ENCODE measurements at regions not wholly inside any gene's neighbourhood (a gene's known extent, or its start where the extent isn't known, plus 50 kb on each side); places are given as distances from the start of the nearest gene placed in this dataset.

DNA sequence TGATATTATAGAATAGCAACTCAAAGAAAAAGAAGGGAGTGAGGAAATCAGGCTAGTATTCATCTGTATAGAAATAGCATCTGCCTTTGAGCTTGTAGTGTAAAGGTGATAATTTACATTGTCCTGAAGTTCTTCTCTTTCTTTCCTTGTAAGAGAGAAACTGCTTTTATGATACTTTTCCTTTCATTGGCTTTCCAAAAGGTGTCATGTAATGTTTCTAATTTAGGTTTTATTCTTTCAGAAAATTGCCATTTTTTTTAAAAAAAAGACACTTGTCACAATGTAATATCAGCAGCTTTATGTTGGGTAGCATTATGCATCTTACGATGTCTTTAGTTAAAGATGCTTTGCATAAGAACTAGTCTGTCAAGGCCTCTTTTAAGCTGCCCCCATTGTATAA is 1153.8 kb upstream of the PCDH7 start:
- CTCF ChIA-PET: no interaction called here
- DNase-seq (ENCODE audit: low read depth, low spot score): no peak
- POLR2A ChIA-PET: no interaction called here
- no peak overlapping the region for H3K4me3 ChIP-seq (ENCODE audit: low read depth, low read length)
- TF ChIP-seq, protein P1, sequence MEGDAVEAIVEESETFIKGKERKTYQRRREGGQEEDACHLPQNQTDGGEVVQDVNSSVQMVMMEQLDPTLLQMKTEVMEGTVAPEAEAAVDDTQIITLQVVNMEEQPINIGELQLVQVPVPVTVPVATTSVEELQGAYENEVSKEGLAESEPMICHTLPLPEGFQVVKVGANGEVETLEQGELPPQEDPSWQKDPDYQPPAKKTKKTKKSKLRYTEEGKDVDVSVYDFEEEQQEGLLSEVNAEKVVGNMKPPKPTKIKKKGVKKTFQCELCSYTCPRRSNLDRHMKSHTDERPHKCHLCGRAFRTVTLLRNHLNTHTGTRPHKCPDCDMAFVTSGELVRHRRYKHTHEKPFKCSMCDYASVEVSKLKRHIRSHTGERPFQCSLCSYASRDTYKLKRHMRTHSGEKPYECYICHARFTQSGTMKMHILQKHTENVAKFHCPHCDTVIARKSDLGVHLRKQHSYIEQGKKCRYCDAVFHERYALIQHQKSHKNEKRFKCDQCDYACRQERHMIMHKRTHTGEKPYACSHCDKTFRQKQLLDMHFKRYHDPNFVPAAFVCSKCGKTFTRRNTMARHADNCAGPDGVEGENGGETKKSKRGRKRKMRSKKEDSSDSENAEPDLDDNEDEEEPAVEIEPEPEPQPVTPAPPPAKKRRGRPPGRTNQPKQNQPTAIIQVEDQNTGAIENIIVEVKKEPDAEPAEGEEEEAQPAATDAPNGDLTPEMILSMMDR (IDR thresholded peaks at IDR 0.05; ENCODE audit: insufficient read depth, low read length, missing control alignments): no peak

GRCh38 chr4:29571322-29571721 is 1148.8 kb upstream of the PCDH7 start:
- TF ChIP-seq, protein P1 (IDR thresholded peaks at IDR 0.05; ENCODE audit: insufficient read depth, low read length, missing control alignments): no peak
- DNase-seq (ENCODE audit: low read depth, low spot score): no peak
- ChIA-PET POLR2A (no interaction called here), CTCF (no interaction called here)
- no peak overlapping the region for H3K4me3 ChIP-seq (ENCODE audit: low read depth, low read length)

DNA sequence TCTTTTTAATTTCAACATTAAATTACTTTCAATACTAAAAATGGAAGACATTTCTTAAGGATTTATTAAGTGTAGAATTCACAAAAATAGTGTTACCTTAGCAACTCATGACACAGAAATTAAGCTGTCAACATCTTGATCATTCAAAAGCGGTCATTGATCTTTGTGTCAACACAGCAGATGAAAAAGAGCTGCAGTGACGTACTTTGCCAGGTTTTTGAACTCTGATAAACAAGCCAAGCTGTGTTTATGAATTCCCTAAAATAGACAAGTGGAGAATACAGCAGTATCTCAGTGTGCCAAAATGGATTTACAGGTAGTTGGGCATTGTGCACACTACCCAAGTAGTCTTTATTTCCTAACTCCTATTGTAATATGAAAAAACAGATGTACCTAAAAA is 1141.8 kb upstream of the PCDH7 start:
- POLR2A ChIA-PET: no interaction called here

DNA sequence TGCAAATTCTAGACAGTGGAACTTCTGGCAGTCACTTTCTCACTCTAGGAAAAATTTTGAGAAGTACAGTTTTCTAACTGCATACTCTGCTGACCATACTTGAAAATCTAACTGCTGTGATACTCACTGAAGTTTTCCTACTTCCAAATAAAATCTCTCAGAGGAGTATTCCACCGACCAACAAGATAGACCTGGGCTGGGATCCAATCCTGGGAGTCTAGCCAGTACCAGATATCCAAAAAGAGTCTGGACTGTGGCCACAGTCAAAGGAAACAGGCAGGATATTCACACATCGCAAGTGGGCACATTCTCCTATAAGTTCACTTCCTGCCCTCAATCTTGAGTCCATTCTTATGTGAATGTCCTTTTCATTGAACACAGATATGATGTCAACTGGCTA is 1138.7 kb upstream of the PCDH7 start:
- H3K4me3 ChIP-seq (ENCODE audit: low read depth, low read length): no peak overlapping the region
- TF ChIP-seq, protein P1 (IDR thresholded peaks at IDR 0.05; ENCODE audit: insufficient read depth, low read length, missing control alignments): no peak
- DNase-seq (ENCODE audit: low read depth, low spot score): no peak
- ChIA-PET POLR2A (no interaction called here), CTCF (no interaction called here)

More for the DNA sequence above, 1141.8 kb upstream of the PCDH7 start:
- no peak for DNase-seq (ENCODE audit: low read depth, low spot score)
- no peak overlapping the region for H3K4me3 ChIP-seq (ENCODE audit: low read depth, low read length)
- TF ChIP-seq, protein P1 (IDR thresholded peaks at IDR 0.05; ENCODE audit: insufficient read depth, low read length, missing control alignments): no peak
- CTCF ChIA-PET: no interaction called here

- CTCF ChIA-PET: no interaction called here
- TF ChIP-seq, protein P1 (IDR thresholded peaks at IDR 0.05; ENCODE audit: insufficient read depth, low read length, missing control alignments): no peak
- no peak overlapping the region for H3K4me3 ChIP-seq (ENCODE audit: low read depth, low read length)
- DNase-seq (ENCODE audit: low read depth, low spot score): no peak
- POLR2A ChIA-PET: no interaction called here
Observed at GRCh38 chr4:29588617-29589016, 1131.6 kb upstream of the PCDH7 start.

DNA sequence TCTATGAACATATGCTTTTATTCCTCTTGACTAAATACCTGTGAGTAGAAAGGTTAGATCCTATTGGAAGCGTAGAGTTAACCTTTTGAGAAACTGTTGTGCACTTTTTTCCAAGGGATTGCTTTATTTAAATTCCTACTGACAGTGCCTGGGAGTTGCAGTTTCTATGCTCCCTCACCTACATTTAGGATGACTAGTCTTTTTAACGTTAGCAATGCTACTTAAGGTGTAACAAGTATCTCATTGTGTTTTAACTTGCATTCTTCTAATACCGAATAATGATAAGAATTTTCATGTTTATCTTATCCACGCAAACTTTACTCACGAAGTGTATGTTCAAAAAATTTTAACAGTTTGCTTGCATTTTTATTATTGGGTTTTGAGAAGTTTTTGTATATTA is 1123.9 kb upstream of the PCDH7 start:
- no peak overlapping the region for H3K4me3 ChIP-seq (ENCODE audit: low read depth, low read length)
- ChIA-PET CTCF (no interaction called here), POLR2A (no interaction called here)
- no peak for DNase-seq (ENCODE audit: low read depth, low spot score)
- TF ChIP-seq, protein P1 (IDR thresholded peaks at IDR 0.05; ENCODE audit: insufficient read depth, low read length, missing control alignments): no peak
